ENCODE measurements at regions not wholly inside any gene's neighbourhood (a gene's known extent, or its start where the extent isn't known, plus 50 kb on each side); places are given as distances from the start of the nearest gene placed in this dataset.
"Not testable (repeated sequence)": the region's sequence is repeated elsewhere in the genome, so short reads cannot be mapped to it uniquely, and the experiment has no call there.

DNA sequence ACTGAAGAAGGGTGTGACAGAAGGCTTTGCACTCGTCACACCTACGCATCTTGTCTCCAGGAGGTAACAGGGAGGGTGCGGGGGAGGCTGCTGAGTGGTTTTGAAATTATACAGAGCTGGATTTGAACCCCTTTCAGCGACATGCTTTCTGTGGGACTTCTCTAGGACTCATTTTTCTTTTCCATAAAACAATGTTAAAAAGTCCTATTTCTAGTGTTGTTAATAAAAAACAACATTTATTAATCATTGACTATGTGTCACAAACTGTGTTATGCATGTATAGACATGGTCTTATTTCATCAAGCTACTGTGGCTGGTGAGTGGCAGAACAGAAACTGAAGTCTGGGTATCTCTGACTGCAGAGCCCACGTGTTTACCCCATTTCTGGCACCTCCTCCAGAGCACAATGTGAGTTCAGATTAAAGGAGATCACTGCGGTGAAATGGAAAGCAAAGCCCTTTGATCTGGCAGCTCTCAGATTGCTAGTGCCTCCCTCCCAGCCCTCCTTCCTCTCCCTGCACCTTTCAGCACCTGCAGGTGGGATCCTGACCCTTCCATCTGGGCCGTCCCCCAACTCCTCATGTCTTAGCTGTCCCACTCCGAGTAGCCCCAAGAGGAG lies 315.5 kb upstream of the MYT1L start:
- TF ChIP-seq, protein P1, sequence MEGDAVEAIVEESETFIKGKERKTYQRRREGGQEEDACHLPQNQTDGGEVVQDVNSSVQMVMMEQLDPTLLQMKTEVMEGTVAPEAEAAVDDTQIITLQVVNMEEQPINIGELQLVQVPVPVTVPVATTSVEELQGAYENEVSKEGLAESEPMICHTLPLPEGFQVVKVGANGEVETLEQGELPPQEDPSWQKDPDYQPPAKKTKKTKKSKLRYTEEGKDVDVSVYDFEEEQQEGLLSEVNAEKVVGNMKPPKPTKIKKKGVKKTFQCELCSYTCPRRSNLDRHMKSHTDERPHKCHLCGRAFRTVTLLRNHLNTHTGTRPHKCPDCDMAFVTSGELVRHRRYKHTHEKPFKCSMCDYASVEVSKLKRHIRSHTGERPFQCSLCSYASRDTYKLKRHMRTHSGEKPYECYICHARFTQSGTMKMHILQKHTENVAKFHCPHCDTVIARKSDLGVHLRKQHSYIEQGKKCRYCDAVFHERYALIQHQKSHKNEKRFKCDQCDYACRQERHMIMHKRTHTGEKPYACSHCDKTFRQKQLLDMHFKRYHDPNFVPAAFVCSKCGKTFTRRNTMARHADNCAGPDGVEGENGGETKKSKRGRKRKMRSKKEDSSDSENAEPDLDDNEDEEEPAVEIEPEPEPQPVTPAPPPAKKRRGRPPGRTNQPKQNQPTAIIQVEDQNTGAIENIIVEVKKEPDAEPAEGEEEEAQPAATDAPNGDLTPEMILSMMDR (IDR thresholded peaks at IDR 0.05): no peak
- TF ChIP-seq POLR2AphosphoS5 (IDR thresholded peaks at IDR 0.05): no peak
- TF ChIP-seq POLR2A (IDR thresholded peaks at IDR 0.05): no peak
- WGBS, 2 donors: 44 to 47% methylated on average over 8 of the region's 8 CpGs
- no peaks in the 10 kb centered on the region for H3K36me3 ChIP-seq
- H3K4me1 ChIP-seq: no peaks in the 10 kb centered on the region
- no peak for DNase-seq
- ATAC-seq (ENCODE audit: low FRiP score in 2 of 2): no peak
- H3K4me3 ChIP-seq: no peak overlapping the region
- no peaks in the 10 kb centered on the region for H3K9me3 ChIP-seq
- H3K27me3 ChIP-seq: no peaks in the 10 kb centered on the region
- H3K27ac ChIP-seq: no peak overlapping the region

DNA sequence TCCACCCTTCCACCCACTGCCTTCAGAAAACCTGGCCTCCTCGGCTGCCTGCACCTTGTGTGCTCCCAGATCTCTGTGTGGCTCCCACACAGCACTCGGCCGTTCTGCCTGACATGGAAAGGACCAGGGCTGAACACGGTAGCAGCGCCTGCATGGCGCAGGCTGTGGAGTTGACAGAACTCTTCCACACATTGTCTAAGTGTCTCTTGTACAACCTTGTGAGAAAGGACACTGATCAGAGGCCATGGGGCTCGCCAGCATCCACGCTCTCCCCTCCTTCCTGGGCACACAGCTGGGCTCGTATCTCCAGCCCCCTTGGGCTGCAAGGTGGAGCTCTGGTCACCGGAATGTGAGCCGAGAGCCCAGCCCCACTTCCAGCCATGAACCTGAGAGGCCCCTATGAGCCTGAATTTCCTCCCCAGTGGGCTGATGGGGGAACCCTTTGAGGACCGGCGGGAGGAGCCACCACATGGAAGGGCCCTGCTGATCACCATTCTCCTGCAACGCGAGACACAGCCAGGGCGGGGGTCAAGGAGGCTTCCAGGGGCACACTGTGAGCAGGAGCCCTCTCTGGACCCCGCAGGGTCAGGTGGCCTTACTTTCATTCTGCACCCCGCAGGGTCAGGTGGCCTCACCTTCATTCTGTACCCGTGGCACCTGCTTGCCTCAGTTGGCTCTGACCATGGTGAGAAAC lies 314.2 kb upstream of the MYT1L start:
- Histone ChIP-seq H3K9me3 (no peaks in the 10 kb centered on the region), H3K36me3 (no peaks in the 10 kb centered on the region), H3K27me3 (no peaks in the 10 kb centered on the region), H3K4me3 (no peak overlapping the region), H3K4me1 (no peaks in the 10 kb centered on the region), H3K27ac (no peak overlapping the region)
- DNase-seq (peak in 1 of 2 donors; percentile 45), ATAC-seq (ENCODE audit: low FRiP score in 2 of 2) (no peak)
- 83 to 84% methylated on average over 12 to 19 of the region's 19 CpGs for WGBS, 2 donors
- TF ChIP-seq, protein P1 (IDR thresholded peaks at IDR 0.05): no peak
- no peak for TF ChIP-seq POLR2AphosphoS5 (IDR thresholded peaks at IDR 0.05)
- no peak for TF ChIP-seq EP300 (IDR thresholded peaks at IDR 0.05)
- TF ChIP-seq POLR2A (IDR thresholded peaks at IDR 0.05): no peak

DNA sequence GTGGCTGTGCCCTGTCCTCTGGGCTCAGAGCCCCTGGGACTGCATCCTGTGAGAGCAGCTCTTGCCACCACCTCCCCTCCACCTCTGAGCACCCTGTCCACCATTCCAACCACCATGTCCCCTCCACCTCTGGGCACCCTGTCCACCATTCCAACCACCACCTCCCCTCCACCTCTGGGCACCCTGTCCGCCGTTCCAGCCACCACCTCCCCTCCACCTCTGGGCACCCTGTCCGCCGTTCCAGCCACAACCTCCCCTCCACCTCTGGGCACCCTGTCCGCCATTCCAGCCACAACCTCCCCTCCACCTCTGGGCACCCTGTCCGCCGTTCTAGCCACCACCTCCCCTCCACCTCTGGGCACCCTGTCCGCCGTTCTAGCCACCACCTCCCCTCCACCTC lies 313.7 kb upstream of the MYT1L start:
- H3K27ac ChIP-seq; H3K27me3 ChIP-seq; ATAC-seq (ENCODE audit: low FRiP score in 2 of 2); H3K4me1 ChIP-seq; H3K4me3 ChIP-seq; H3K9me3 ChIP-seq; H3K36me3 ChIP-seq: not testable (repeated sequence)
- WGBS, 2 donors: 84 to 87% methylated on average over 9 of the region's 9 CpGs
- DNase-seq: peak in 1 of 2 donors; percentile 32

DNA sequence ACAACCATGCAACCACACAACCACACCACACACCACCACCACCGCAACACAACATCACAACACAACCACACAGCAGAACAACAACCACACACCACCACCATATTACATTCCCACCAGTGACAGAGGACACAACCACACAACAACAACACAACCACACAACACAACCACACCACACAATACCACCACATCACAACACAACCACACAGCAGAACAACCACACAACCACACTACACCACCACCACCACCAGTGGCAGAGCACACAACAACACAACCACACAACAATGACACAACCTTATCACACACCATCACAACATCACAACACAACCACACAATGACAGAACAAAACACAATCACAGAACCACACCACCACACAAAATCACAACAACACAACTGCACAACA lies 313.0 kb upstream of the MYT1L start:
- Histone ChIP-seq H3K27me3 (no peaks in the 10 kb centered on the region), H3K4me1 (peaks cover 0 to 5% (median 2%) of the 10 kb centered on the region in 4 donors), H3K9me3 (no peaks in the 10 kb centered on the region), H3K27ac (no peak overlapping the region), H3K4me3 (no peak overlapping the region), H3K36me3 (no peaks in the 10 kb centered on the region)
- DNase-seq: no peak
- TF ChIP-seq EP300 (IDR thresholded peaks at IDR 0.05) (no peak), POLR2A (IDR thresholded peaks at IDR 0.05) (no peak), POLR2AphosphoS5 (IDR thresholded peaks at IDR 0.05) (no peak)
- TF ChIP-seq, protein P1 (IDR thresholded peaks at IDR 0.05): no peak
- 94 to 100% methylated on average over 1 of the region's 1 CpG for WGBS, 2 donors
- no peak for ATAC-seq (ENCODE audit: low FRiP score in 2 of 2)

DNA sequence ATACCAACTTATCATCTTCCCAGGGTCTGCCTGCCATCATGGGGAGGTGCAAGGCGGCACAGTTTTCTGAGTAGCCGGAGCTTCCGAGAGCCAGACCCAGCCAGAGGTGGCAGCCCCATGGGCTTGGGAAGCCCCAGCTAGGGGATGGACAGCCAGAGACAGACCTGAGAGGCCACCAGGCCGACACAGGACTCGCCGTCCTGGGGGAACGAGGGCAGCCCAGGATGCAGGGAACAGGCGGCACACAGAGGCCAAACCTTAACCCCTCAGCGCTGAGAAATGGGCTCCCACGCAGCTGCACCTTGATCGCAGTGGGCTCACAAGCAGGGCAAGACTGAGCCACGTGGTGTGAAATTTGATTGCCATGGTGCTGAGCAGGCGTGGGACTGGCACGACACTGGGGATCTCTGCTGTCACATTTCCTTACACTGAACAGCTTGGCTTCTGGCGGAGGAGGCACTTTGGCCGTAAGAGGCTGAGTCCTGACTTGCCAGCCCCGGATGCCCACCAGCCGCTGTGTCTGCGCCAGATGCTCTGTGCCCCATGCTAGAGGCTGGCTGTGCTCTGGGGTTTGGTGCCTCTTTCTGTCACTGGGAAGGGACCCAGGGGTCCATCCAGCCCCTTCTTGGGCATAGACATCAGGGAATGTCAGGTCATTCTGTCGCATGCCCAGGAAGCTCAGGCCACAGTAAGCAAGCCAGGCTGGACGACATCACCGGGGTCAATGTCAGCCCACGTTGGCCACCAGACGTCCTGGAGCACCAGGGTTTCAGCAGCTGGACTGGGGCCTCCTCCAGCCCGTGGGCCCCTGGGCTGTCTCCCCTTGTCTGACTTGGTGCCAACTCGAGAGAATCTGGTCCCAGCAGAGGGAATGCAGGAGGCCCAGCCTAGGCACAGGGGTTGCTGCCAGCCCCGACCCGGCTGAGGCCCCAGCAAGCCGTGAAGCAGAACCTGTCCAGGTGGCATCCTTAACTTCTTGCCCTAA lies 312.1 kb upstream of the MYT1L start:
- no peak for ATAC-seq (ENCODE audit: low FRiP score in 2 of 2)
- no peak overlapping the region for H3K27ac ChIP-seq
- no peaks in the 10 kb centered on the region for H3K9me3 ChIP-seq
- H3K4me3 ChIP-seq: no peak overlapping the region
- H3K27me3 ChIP-seq: no peaks in the 10 kb centered on the region
- peaks cover 0 to 5% (median 2%) of the 10 kb centered on the region in 4 donors for H3K4me1 ChIP-seq
- TF ChIP-seq EP300 (IDR thresholded peaks at IDR 0.05) (no peak), POLR2AphosphoS5 (IDR thresholded peaks at IDR 0.05) (no peak), POLR2A (IDR thresholded peaks at IDR 0.05) (no peak)
- TF ChIP-seq, protein P1 (IDR thresholded peaks at IDR 0.05): no peak
- peak in 1 of 2 donors; percentile 66 for DNase-seq
- no peaks in the 10 kb centered on the region for H3K36me3 ChIP-seq
- WGBS, 2 donors: 89 to 93% methylated on average over 11 to 29 of the region's 29 CpGs
